Suprapubic skin (tissue), 4 donors: ENCODE measurements at regions not wholly inside any gene's neighbourhood (a gene's known extent, or its start where the extent isn't known, plus 50 kb on each side); places are given as distances from the start of the nearest gene placed in this dataset.

Source experiments
- EP300 ChIP-seq: sonication (generic); formaldehyde crosslinking; IDR thresholded peaks from one replicate; pipeline ENCODE4 v1.6.1; 2017; ENCODE audit warnings: antibody characterized with exemption
- POLR2A ChIP-seq, 2 donors: fragments of 450-650 bp; IDR thresholded peaks; one replicate each; pipeline ENCODE4 v1.6.1; 2017; ENCODE audit warnings: antibody characterized with exemption in 2 of 2, mild to moderate bottlenecking in 2 of 2, moderate library complexity in 2 of 2
- POLR2AphosphoS5 ChIP-seq, 3 donors: sonication (generic); formaldehyde crosslinking; IDR thresholded peaks; one replicate each; pipeline ENCODE4 v1.6.1; 2017; ENCODE audit warnings: antibody characterized with exemption in 3 of 3
- TF ChIP-seq, protein P1 (sequence below), 2 donors: fragments of 200-600 bp in 1 of 2; fragments of 450-650 bp in 1 of 2; sonication (generic) in 1 of 2; IDR thresholded peaks; one replicate each; pipeline ENCODE4 v1.5.1; 2016 to 2019; ENCODE audit warnings: antibody characterized with exemption in 2 of 2, mild to moderate bottlenecking in 1 of 2, moderate library complexity in 1 of 2

DNA sequence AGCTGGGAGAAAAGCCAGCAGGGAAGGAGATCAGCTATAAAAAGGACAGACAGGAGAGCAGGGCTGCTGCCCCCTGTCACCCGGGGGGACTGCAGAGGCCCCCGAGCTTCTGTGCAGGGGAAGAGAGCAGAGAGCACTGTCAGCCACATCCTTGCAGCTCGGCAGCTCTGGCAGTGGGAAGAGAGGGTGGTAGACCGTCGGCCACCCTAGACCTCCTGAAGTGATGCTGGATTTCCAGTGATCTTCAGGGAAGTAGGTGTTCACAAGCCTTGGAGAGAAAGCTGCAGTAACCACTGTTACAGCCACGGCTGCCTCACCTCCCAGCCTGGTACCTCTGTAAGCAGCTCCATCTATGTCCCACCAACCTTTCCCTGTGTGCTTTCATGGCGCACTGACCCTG lies 134.9 kb downstream of the TFCP2L1 start:
- TF ChIP-seq, protein P1, sequence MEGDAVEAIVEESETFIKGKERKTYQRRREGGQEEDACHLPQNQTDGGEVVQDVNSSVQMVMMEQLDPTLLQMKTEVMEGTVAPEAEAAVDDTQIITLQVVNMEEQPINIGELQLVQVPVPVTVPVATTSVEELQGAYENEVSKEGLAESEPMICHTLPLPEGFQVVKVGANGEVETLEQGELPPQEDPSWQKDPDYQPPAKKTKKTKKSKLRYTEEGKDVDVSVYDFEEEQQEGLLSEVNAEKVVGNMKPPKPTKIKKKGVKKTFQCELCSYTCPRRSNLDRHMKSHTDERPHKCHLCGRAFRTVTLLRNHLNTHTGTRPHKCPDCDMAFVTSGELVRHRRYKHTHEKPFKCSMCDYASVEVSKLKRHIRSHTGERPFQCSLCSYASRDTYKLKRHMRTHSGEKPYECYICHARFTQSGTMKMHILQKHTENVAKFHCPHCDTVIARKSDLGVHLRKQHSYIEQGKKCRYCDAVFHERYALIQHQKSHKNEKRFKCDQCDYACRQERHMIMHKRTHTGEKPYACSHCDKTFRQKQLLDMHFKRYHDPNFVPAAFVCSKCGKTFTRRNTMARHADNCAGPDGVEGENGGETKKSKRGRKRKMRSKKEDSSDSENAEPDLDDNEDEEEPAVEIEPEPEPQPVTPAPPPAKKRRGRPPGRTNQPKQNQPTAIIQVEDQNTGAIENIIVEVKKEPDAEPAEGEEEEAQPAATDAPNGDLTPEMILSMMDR (IDR thresholded peaks at IDR 0.05): no peak
- TF ChIP-seq POLR2AphosphoS5 (IDR thresholded peaks at IDR 0.05) (no peak), EP300 (no peak), POLR2A (IDR thresholded peaks at IDR 0.05) (no peak)
